HG03039 (cell line): ENCODE measurements at regions not wholly inside any gene's neighbourhood (a gene's known extent, or its start where the extent isn't known, plus 50 kb on each side); places are given as distances from the start of the nearest gene placed in this dataset.
"Not testable (repeated sequence)": the region's sequence is repeated elsewhere in the genome, so short reads cannot be mapped to it uniquely, and the experiment has no call there.

ENCODE experiments used
- ATAC-seq: cut with Tn5 transposase; IDR thresholded peaks from one replicate; pipeline ENCODE4 v1.9.1; 2021; ENCODE audit warnings: mild to moderate bottlenecking, moderate library complexity; ENCODE audit not compliant: unreplicated experiment

DNA sequence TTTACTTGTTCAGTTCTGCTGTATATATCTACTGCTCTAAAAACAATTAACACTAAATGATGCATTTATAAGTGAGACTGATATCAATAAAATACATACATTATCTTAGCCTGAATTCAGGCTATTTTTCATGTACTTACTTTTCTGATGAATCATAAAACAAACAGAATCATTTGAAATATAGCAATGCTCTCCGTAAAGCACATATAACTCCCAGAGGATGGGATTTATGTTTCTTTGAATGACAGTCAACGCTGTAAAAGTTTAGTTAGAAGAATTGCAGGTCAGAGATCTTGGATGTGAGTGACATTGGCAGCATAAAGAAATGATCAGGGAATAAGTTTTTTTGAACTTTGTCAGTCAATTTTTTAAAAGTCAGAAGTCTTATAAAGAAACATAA lies 740.2 kb upstream of the NOVA1 start:
- ATAC-seq = no peak

DNA sequence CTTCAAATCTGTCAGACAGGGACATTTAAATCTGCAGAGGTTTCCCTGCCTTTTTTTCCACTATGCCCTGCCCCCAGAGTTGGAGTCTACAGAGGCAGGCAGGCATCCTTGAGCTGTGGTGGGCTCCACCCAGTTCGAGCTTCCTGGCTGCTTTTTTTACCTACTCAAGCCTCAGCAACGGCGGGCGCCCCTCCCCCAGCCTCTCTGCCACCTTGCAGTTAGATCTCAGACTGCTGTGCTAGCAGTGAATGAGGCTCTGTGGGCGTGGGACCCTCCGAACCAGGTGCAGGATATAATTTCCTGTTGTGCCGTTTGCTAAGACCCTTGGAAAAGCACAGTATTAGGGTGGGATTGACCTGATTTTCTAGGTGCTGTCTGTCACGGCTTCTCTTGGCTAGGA lies 765.2 kb upstream of the NOVA1 start:
- ATAC-seq = not testable (repeated sequence)

DNA sequence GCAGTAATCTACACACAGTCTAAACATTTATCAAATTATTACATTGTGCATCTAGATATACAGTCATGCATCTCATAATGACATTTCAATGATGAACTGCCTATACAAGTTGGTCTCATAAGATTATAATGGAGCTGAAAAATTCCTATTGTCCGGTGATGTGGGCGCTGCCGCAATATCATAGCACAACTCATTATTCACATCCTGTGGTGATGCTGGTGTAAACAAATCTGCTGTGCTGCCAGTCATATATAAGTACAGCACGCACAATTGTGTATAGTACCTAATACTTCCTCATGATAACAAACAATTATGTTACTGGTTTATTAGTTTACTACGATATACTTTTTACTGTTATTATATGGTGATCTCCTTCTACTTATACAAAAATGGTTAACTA lies 768.8 kb upstream of the NOVA1 start:
- ATAC-seq = no peak

GRCh38 chr14:27367345-27367744 lies 769.5 kb upstream of the NOVA1 start:
- ATAC-seq = no peak

DNA sequence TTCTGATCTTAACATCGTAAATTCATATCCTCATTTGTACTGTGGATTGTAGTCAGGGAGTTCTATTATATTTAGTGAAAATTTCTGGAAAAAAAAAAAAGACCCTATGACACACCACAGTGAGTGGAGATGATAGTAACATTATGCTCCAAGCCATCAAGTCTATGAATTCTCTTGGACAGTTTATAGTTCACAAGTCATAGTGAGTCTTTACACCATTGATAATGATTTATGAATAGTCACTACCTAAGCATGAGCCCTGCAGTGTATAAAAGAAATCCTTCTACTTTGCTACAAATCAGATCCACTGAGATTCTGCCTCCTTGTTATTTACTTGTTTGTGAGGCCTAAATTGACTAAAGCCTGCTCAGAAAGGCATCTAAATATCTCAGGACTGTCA lies 772.2 kb upstream of the NOVA1 start:
- no peak for ATAC-seq

GRCh38 chr14:27370775-27371174 lies 772.9 kb upstream of the NOVA1 start:
- ATAC-seq = no peak

DNA sequence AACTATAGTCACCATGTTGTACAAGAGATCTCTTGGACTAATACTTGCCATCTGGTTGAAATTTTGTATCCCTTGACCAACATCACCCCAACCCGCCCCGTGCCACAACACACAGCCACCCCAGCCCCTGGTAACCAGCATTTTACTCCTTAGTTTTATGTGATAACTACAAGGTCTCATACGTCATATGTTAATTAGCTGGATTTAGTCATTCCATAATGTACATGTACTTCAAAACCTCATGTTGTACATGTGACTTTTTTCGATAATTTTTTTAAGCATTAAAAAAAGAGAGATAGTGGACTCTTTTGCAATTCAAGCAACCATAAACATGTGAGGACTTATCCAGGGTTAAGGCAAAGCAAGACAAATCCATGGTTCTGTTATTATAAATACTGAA lies 773.4 kb upstream of the NOVA1 start:
- ATAC-seq = no peak

GRCh38 chr14:27371868-27372267 lies 774.0 kb upstream of the NOVA1 start:
- no peak for ATAC-seq

- ATAC-seq = no peak
Observed at GRCh38 chr14:27372771-27373170, 774.9 kb upstream of the NOVA1 start.

DNA sequence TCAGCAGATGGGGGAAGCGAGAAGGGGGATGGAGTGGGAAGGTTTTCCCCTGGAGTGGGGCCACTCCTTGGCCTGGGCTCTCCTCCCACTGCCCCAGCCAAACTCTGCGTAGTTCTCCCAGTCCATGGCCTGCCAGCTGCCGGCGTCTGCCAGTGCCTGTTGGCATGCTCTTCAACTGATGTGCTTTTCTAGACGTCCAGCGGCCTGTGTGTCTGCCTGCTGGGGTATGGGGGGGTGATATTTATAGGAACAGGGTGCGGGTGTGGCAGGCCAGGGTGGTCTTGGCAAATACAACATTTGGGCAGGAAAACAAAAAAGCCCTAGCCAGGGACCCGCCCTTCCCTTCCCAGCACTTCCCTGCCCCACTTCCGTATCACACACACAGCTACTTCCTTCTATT lies 786.3 kb upstream of the NOVA1 start:
- no peak for ATAC-seq

DNA sequence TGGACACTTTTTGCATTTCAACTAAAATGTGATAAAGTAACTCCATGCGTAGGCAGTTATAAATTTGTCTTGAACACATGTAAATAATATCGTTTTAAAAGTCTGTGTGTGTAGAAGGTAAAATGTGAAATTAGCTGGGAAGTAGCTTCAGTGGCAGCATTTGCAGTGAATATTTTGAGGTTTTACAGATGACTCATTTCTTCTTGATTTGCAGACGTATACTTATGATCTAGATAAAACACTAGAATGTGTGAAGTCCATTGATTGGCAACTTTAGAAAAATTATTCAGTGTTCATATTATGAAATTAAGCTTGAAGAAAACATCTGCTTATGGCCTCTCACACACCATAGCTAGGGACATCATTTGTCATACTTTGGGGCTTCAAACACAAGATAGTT lies 788.6 kb upstream of the NOVA1 start:
- no peak for ATAC-seq

DNA sequence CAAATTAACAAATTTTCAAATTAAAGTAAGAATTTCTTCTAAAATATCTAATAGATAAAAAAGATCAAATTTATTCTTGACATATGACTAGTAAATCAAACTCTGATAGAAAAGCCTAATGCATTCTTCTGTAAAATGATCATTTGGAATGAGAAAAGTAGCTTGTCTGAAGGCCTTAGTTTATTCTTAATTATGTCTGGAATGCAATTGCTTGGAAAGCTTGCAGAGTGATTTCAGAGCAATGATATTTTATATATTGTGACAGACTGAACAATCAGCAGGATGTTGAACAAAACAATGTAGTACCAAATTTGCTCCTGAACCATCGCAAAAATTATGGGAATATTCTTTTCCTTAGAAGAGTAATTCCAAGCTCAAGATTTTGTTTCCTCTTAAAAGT lies 789.6 kb upstream of the NOVA1 start:
- no peak for ATAC-seq

- no peak for ATAC-seq
Observed at GRCh38 chr14:27389402-27389801, 791.6 kb upstream of the NOVA1 start.

DNA sequence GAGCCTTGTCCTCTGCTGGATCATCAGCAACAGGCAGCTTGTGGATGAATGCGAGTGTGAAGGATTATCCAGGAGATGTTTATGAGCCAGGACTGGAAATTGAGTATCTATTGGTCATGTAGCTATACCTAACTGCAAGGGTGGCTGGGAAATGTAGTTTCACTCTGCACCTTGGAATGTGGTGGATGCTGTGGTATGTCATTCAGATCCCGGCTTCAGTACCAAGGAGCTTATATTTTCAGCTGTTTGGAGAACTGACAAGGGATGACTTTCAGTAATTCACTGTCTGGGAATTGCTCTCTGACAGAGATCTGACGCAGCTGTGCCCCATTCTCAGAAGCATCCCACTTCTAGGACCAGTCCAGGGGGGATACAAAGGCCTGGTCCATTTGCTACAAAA lies 792.3 kb upstream of the NOVA1 start:
- no peak for ATAC-seq

GRCh38 chr14:27391331-27391730 lies 793.5 kb upstream of the NOVA1 start:
- ATAC-seq = no peak

DNA sequence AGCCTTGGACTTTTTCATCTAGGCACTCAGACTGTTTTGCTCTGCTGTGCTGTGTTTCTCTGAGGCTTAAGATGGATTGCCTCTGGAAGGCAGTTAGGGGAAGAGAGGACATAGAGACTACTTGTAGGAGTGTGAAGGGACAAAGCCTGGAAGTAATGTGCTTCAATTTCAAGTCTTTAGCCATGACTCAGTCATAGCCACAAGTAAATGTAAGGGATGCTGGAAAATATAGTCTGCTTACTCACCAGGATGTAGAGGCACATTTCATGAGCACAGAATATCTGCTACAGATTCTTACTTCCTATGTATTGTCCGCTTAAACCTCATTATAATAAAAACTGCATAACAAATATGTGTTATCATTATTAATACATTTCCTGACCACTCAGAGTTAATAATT lies 794.3 kb upstream of the NOVA1 start:
- ATAC-seq = no peak

- ATAC-seq = no peak
Observed at GRCh38 chr14:27409944-27410343, 812.1 kb upstream of the NOVA1 start.

DNA sequence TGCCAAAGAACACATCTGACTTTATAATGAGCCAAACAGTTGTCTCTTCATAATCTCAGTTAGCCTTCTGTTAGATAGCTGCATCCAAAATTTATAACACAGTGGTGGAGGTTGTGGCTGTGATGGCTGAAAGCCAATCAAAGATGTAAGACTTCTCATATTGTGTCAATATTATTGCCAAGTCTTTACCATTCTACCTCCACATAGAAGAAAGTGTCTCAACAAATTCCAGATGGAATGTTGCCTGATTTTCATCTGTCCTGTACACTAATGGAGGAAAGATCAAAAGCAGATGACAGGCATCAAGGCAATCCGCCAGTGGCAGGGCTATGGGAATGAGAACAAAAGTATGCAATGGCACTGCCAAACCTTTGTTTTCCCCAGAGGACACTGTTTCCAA lies 813.1 kb upstream of the NOVA1 start:
- no peak for ATAC-seq

- ATAC-seq = no peak
Observed at GRCh38 chr14:27427796-27428195, 830.0 kb upstream of the NOVA1 start.

GRCh38 chr14:27435923-27436670 lies 838.3 kb upstream of the NOVA1 start:
- ATAC-seq = no peak

DNA sequence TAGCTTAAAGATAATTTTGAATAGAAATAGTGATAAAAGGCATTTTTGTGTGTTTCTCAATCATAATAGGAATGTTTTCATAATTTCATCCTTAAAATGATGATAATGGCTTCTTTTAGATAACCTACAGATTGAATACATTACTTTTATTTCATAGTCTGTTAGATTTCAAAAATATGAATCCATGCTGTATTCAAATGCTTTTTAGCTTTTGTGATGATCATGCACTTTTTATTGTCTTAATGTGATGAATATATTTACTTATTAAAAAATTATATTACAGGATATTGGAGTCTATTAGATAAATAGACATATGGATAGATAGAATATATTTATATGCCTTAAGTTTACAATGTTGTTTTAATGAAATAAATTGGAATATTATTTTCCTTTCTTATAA lies 886.8 kb upstream of the NOVA1 start:
- no peak for ATAC-seq

DNA sequence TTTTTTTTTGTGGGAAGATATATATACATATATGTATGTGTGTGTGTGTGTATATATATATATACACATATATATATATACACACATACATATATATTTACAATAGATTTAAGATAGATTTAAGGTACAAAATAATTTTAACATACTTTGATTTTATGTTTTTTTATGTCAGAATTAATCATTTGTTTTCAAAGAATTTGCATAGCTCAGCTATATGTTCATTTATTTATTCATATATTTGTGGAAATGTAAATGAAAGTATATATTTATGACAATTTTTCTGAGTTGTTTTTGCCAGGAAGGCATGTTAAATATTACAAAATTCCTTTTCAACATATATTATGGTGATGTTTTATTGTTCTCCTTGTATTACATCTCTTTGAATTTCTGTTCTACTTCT lies 887.4 kb upstream of the NOVA1 start:
- no peak for ATAC-seq

DNA sequence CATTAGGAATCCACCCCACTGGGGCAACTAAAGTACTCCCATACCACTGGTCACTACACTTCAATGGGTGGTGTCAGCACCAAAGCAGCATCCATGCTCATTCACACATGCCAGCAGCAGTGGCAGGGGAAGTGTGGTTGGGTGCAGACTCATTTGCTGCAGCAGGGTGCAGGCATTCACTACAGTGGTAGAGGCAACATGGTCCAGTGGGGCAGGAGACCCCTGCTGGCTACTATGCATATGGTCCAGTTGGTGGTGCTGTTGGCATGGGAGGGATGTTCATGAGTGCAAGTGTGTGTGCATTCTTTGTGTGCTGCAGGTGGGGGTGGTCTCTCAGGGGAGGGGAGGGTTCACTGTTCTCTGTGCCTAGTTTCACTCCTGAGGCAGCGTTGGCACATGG lies 908.4 kb upstream of the NOVA1 start:
- ATAC-seq = no peak
